ENCODE measurements at regions not wholly inside any gene's neighbourhood (a gene's known extent, or its start where the extent isn't known, plus 50 kb on each side); places are given as distances from the start of the nearest gene placed in this dataset.

- Histone ChIP-seq H3K4me1 (replicated peaks in 1 of 4; ENCODE audit: control insufficient read depth in 3 of 4, insufficient read depth in 4 of 4, low read length in 3 of 4) (no peaks in the 10 kb centered on the region), H4K5ac (ENCODE audit: insufficient read length, low read depth, low read length) (no peak overlapping the region), H2BK5ac (ENCODE audit: low read depth, low read length) (no peak overlapping the region), H4K8ac (ENCODE audit: extremely low read depth, insufficient read depth, low read length) (no peak overlapping the region), H3K27me3 (replicated peaks in 1 of 4; ENCODE audit: control insufficient read depth in 3 of 4, extremely low read depth in 1 of 4, insufficient read depth in 3 of 4, low read length in 3 of 4) (no peaks in the 10 kb centered on the region), H3K56ac (replicated peaks; ENCODE audit: insufficient read length, low read depth, low read length) (no peak overlapping the region), H4K91ac (replicated peaks; ENCODE audit: insufficient read length, low read length) (no peak overlapping the region), H3K9ac (replicated peaks in 1 of 4; ENCODE audit: extremely low read depth in 1 of 4, low read depth in 3 of 4, low read length in 3 of 4) (no peak overlapping the region), H2BK20ac (ENCODE audit: low read length) (no peak overlapping the region), H3K79me1 (ENCODE audit: low read depth, low read length) (no peaks in the 10 kb centered on the region; the same call in 1 of the 2 replicates), H3K18ac (ENCODE audit: extremely low read depth, low read length) (no peak overlapping the region), H3K23ac (ENCODE audit: insufficient read length) (no peak overlapping the region), H2AFZ (ENCODE audit: low read length) (no peak overlapping the region), H4K20me1 (replicated peaks in 1 of 2; ENCODE audit: control insufficient read depth in 1 of 2, insufficient read depth in 2 of 2, low read length in 2 of 2) (peaks cover 0 to 3% of the 10 kb centered on the region in 2 experiments), H3K14ac (ENCODE audit: insufficient read length) (no peak overlapping the region), H2AK5ac (ENCODE audit: low read depth, low read length) (no peak overlapping the region), H3K4me2 (ENCODE audit: insufficient read depth in 1 of 2, low read depth in 2 of 2, low read length in 2 of 2) (no peak overlapping the region), H3K23me2 (ENCODE audit: low read depth, low read length) (no peaks in the 10 kb centered on the region), H2BK120ac (replicated peaks; ENCODE audit: low read depth, low read length) (no peak overlapping the region), H3K4me3 (ENCODE audit: extremely low read depth in 1 of 4, insufficient read depth in 2 of 4, low read depth in 3 of 4, low read length in 4 of 4) (no peak overlapping the region), H3K79me2 (ENCODE audit: control insufficient read depth in 1 of 2, insufficient read depth in 2 of 2, low read length in 2 of 2) (no peaks in the 10 kb centered on the region), H3K36me3 (ENCODE audit: control insufficient read depth in 2 of 4, insufficient read depth in 4 of 4, low read length in 3 of 4) (peaks cover 6 to 44% (median 19%) of the 10 kb centered on the region in 4 experiments; a peak in 7 of 8 replicates), H2BK15ac (ENCODE audit: low read length) (no peak overlapping the region), H3K27ac (ENCODE audit: low read depth, low read length) (no peak overlapping the region), H2BK12ac (ENCODE audit: low read depth, low read length) (no peak overlapping the region), H3K4ac (replicated peaks; ENCODE audit: insufficient read length, low read depth, low read length) (no peak overlapping the region), H3K9me3 (ENCODE audit: insufficient read depth in 2 of 2, low read depth in 1 of 2, low read length in 1 of 2) (no peaks in the 10 kb centered on the region)
- FAIRE-seq, result no peak
- TF ChIP-seq EP300 (IDR thresholded peaks at IDR 0.05; ENCODE audit: borderline replicate concordance in 1 of 2, low read depth in 2 of 2, low read length in 2 of 2) (no peak), HDAC2 (IDR thresholded peaks at IDR 0.05; ENCODE audit: borderline replicate concordance in 1 of 2, low read depth in 2 of 2, low read length in 2 of 2) (no peak), NANOG (IDR thresholded peaks at IDR 0.05; ENCODE audit: insufficient read depth, low read depth, low read length, poor library complexity, severe bottlenecking) (no peak), SP2 (IDR thresholded peaks at IDR 0.05; ENCODE audit: low read length) (no peak), CBX8 (IDR thresholded peaks at IDR 0.05; ENCODE audit: borderline replicate concordance, low read depth, low read length) (no peak)
- CTCF ChIA-PET (ENCODE audit: partially characterized antibody), result interaction anchor here (1.7 kb wide), 1 partner anchor 186 kb away, joined by 3 read pairs; no protein-coding TSS in a partner anchor
- DNase-seq (ENCODE audit: low read depth in 1 of 2, low spot score in 2 of 2), result no peak
- WGBS, 2 experiments (ENCODE audit: extremely low coverage in 1 of 2, insufficient coverage in 1 of 2, insufficient read length in 1 of 2, insufficient replicate concordance in 2 of 2, low coverage in 1 of 2, low lambda C conversion rate in 2 of 2, missing lambda C conversion rate in 1 of 2), result 91% methylated on average over 4 of the region's 4 CpGs; no CpG with 5 or more reads in 1 of the 2 experiments
- POLR2A ChIA-PET (ENCODE audit: partially characterized antibody), result interaction anchor here (1.1 kb wide), 1 partner anchor 7 kb away, joined by 3 read pairs; no protein-coding TSS in a partner anchor
Measured at GRCh38 chr7:149610441-149611011, 112.9 kb upstream of the ZNF746 start.

Data from H1 (cell line).